ENCODE measurements at regions not wholly inside any gene's neighbourhood (a gene's known extent, or its start where the extent isn't known, plus 50 kb on each side); places are given as distances from the start of the nearest gene placed in this dataset.
"Not testable (repeated sequence)": the region's sequence is repeated elsewhere in the genome, so short reads cannot be mapped to it uniquely, and the experiment has no call there.

DNA sequence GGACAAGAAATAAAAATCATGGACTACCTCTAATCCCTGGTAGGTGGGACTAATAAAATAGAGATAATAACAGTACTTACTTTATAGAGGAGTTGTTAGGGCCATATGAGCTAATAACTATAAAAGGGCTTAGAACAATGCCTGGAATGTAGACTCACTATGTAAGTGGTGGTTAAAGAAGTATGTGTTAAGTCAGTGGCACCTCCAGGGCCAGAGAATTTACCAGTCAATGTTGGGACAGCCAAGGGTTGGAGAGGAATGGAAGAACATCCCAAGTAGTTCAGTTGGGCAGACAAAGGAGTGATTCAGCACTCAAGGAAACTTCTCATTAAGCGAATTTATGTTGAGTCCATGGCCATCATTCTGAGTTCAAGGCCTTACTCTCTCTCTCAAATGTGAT, 116.8 kb downstream of the OTOR start:
- no peak for DNase-seq

DNA sequence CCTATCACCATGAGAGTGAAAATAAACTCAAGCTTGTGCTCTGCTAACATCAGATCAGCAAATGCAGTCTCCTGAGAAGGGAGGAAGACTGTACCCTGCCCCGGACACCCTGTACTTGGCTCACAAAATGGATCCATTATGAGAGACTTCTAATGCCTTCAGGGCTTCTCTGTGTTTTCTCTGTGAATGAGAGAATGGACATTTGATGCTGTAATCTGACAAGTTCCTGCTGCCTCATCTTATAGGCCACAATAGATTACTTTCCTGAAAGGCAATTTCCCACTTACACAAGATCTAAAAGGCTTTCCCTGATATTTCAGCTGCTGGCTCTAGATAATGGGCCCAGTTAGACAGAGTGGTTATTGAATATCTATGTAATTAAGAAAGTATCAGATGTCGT, 117.2 kb downstream of the OTOR start:
- DNase-seq, result no peak

DNA sequence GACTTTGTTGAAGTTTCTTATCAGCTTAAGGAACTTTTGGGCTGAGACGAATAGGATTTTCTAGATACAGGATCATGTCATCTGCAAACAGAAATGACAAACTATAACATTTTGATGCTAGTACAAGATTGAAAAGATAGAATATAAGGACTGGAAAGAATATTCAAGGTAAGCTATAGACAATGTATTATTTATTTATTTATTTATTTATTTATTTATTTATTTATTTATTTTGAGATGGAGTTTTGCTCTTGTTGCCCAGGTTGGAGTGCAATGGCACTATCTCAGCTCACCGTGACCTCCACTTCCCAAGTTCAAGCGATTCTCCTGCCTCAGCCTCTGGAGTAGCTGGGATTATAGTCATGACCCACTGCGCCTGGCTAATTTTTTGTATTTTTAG, 125.0 kb downstream of the OTOR start:
- not testable (repeated sequence) for DNase-seq

- DNase-seq, result no peak
These were observed 128.9 kb downstream of the OTOR start for GRCh38 chr20:16877053-16877554.

DNA sequence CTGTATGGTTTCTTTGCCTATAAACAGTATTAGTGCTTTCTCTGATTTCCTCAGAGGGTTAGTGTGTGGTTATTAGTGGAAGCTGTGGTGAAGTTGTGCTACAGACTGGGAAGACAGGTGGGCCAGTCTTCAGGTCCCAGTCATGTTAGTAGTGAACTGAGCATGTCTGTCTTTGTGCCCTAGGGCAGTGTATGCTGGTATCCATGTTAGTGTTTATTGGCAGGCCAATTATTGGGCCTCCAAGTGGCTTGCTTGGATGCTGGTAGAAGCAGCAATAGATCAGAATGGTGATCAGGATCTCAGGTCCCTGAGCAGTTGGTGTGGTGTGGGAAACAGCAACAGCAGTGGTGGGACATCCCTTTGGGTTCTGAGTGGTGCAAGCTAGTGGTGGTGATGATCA, 137.6 kb downstream of the OTOR start:
- no peak for DNase-seq

- no peak for DNase-seq
These were observed 150.3 kb downstream of the OTOR start for GRCh38 chr20:16898433-16898832.

GRCh38 chr20:16902662-16903061, 154.5 kb downstream of the OTOR start:
- no peak for DNase-seq

DNA sequence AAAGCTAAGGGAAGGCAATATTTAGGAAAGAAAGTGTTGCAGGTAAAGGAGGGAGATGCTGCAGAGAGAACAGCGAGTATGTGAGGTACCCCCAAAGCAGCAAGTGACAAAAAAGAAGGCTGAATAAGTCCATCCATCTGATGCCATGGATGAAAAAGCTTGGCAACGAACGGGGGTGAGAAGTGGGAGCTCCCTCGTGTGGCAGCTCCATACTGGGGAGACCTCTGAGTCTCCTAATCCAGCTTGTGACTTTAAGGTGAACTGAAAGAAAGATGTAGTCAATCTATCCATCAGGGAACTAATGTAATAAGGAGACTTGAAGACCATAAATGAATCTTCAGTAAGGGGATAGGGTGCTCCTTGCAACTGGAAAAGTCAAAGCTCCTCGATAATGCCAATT, 156.6 kb downstream of the OTOR start:
- DNase-seq, result no peak

GRCh38 chr20:16914277-16914676, 166.1 kb downstream of the OTOR start:
- no peak for DNase-seq

DNA sequence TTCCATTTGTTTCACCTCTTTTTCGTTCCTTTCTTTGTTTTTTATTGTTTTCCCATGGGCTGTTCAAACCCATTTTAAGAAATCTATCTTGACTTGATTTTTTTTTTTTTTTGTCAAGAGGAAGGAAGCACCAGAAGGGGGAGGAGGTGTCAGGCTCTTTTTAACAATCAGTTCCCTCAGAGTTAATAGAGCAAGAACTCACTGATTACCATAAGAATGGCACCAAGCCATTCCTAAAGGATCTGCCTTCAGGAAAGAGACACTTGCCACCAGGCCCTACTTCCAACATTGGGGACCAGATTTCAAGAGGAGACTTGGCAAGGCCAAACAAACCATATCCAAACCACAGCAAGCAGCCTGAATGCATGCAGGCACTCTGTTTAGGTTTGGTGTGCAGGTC, 168.0 kb downstream of the OTOR start:
- no peak for DNase-seq

GRCh38 chr20:16917636-16918035, 169.5 kb downstream of the OTOR start:
- no peak for DNase-seq

- DNase-seq, result no peak
These were observed 170.2 kb downstream of the OTOR start for GRCh38 chr20:16918366-16918765.

- no peak for DNase-seq
These were observed 171.7 kb downstream of the OTOR start for GRCh38 chr20:16919841-16920240.

DNA sequence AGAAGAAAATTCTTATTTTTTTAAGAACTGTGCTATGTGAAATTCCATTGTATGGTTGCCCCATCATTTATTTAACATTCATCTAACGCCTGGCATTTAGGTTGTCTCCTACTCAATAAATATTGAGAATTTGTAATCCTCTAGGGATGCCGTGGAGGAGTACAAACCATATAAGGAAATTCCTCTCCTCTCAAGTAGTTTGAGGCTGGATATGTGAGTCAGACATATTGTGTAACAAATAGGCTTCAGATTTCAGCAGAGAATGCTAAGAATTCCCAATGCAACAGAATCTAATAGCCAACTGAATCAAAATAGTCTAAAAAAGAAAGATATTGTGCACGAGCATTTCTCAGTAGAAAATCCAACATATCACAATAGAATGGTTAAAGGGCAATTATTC, 174.7 kb downstream of the OTOR start:
- DNase-seq, result no peak

DNA sequence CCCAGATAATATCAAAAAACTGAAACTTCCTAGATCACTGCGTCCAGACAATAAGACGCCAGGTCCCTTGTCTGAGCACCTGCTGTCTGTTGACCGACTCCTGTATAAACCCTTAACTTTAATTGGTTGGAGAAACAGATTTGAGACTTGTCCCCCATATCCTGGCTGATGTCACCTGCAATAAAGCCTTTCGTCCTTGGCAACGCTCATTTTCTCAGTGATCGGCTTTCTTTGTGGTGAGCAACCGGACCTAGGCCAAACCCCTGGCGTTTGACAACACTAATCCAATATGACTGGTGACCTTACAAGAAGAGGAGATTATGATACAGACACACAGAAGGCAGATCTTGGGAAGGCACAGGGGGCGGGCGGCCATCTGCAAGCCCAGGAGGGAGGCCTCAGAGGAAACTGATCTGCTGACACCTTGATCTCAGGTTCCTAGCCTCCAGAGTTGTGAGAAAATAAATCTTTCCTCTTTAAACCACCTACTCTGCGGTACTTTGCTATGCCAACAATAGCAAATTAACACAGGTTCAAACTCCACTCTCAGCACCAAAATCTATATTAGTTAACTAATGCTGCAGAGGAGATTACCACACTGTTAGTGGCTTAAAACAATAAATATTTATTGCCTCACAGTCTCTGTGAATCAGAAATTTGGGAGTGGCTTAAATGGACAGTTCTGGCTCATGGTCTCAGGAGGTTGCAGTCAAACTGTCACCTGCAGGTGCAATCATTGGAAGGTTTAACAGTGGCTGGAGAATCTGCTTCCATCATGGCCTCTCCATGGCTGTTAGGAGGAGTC, 178.7 kb downstream of the OTOR start:
- no peak for DNase-seq

GRCh38 chr20:16929756-16930155, 181.6 kb downstream of the OTOR start:
- no peak for DNase-seq

DNA sequence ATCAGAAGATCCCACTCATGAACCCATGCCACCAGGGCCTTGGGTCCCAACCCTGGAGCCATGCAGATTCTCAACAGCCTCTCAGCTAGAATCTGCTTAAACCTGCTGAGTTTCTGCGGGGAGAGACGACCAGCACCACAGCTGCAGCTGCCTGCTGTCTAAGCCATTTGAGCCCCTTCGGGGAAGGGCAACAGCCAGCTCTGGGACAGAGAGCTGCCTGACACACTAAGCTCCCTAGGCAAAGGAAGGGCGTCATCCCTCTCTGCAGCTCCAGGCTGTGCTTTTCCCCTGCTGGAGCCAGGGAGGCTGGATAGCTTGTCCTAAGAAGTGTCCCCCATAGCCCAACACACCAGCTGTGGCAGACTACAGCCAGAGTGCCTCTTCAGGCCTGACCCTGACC, 182.5 kb downstream of the OTOR start:
- DNase-seq, result no peak

GRCh38 chr20:16939051-16939450, 190.9 kb downstream of the OTOR start:
- DNase-seq, result no peak

DNA sequence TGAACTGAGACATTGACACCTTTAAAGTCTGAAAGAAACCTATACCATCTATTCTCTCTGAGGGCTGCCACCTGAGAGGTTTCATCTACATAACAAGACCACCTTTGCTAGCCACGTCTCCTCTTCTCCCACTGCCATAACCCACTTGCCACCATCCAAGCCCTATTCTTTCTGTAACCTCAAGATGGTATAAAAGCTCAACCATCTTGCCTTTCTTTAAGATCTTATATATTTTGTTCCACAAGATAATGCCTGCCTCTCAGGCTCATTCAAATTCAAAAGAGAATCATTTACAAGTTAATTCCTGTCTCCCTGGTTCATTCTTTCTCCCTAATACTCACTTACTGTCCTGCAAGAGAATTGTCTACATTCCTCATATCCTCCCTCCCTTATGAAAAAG, 192.5 kb downstream of the OTOR start:
- DNase-seq, result no peak

DNA sequence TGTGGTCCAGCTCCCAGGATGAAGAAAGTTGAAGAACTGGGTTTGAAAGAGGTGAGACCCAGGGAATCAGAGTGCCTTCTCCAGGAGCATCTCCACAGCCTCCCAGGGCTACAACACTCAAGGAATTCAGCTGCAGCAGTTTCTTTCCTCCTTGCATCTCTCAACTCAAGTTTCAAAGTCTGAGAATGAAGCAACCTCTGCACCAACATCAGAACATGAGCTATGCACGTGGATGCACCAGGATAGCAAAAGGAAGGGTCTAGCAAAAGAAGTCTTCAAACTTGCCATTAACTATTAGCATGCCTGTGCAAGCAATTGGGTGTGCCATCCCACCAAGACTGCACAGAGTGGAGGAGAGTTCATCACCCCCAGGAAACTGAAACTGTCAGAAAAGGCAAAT, 193.9 kb downstream of the OTOR start:
- no peak for DNase-seq

- DNase-seq, result no peak
These were observed 194.6 kb downstream of the OTOR start for GRCh38 chr20:16942756-16943155.

GRCh38 chr20:16944745-16945144, 196.6 kb downstream of the OTOR start:
- no peak for DNase-seq

GRCh38 chr20:16945619-16946018, 197.5 kb downstream of the OTOR start:
- DNase-seq, result no peak

GRCh38 chr20:16946097-16946496, 197.9 kb downstream of the OTOR start:
- no peak for DNase-seq

GRCh38 chr20:16947479-16947878, 199.3 kb downstream of the OTOR start:
- DNase-seq, result no peak

Measured in activated CD8-positive, alpha-beta memory T cell treated with anti-CD3 and anti-CD28 coated beads for 24 hours (primary cell).